Transverse colon (tissue), 4 donors: ENCODE measurements at regions not wholly inside any gene's neighbourhood (a gene's known extent, or its start where the extent isn't known, plus 50 kb on each side); places are given as distances from the start of the nearest gene placed in this dataset.

Experiments used
- DNase-seq: peaks from one replicate; pipeline ENCODE4 v3.0.0-alpha.2; 2019
- H3K27ac ChIP-seq, 4 donors: fragments of 200-600 bp; sonication (generic); 2 replicates each; pipeline ENCODE4 v1.5.1; 2016 to 2018; ENCODE audit warnings: inconsistent platforms in 4 of 4
- H3K27me3 ChIP-seq: fragments of 200-600 bp; sonication (generic); 2 replicates; pipeline ENCODE4 v1.5.1; 2017; ENCODE audit warnings: inconsistent platforms
- H3K36me3 ChIP-seq, 4 donors: fragments of 200-600 bp; sonication (generic); 2 replicates each; pipeline ENCODE4 v1.5.1; 2017 to 2019; ENCODE audit warnings: inconsistent platforms in 4 of 4
- H3K4me1 ChIP-seq, 4 donors: fragments of 200-600 bp; sonication (generic); 2 replicates each; pipeline ENCODE4 v1.5.1; 2017 to 2020; ENCODE audit warnings: inconsistent platforms in 4 of 4
- H3K4me3 ChIP-seq, 4 donors: fragments of 200-600 bp; sonication (generic); 1 replicate in 1 of 4; 2 replicates in 3 of 4; pipeline versions ENCODE4 v1.5.1 to v1.6.1; 2017 to 2019; ENCODE audit warnings: inconsistent platforms in 4 of 4
- H3K9me3 ChIP-seq, 2 donors: fragments of 200-600 bp; sonication (generic); 2 replicates each; pipeline ENCODE4 v1.5.1; 2017 to 2019; ENCODE audit warnings: inconsistent platforms in 2 of 2
- EP300 ChIP-seq: sonication (generic); formaldehyde crosslinking; IDR thresholded peaks from one replicate; pipeline ENCODE4 v1.6.1; 2017; ENCODE audit warnings: antibody characterized with exemption, low read depth
- POLR2A ChIP-seq: fragments of 450-650 bp; IDR thresholded peaks from one replicate; pipeline ENCODE4 v1.6.1; 2016; ENCODE audit warnings: antibody characterized with exemption, mild to moderate bottlenecking, moderate library complexity
- POLR2AphosphoS5 ChIP-seq, 3 donors: sonication (generic); formaldehyde crosslinking; IDR thresholded peaks; one replicate each; pipeline ENCODE4 v1.6.1; 2016; ENCODE audit warnings: antibody characterized with exemption in 3 of 3
- WGBS, 2 donors: methylation state at CpG; one replicate each; pipeline ENCODE4 v1.1.5; 2018; ENCODE audit warnings: low coverage in 1 of 2; 5-methylcytosine and 5-hydroxymethylcytosine counted together
- in situ Hi-C, 4 donors: fragments of 200-750 bp; cut with MboI; loops; one replicate each; pipeline versions ENCODE4 v1.15.0 to v1.15.1; 2017; ENCODE audit warnings: low sequenced_read_pairs in 3 of 4, low pct_ligation_motif_present in 1 of 4, low pct_unique_long_range_greater_than_20kb in 1 of 4
- intact Hi-C: fragments of 100-400 bp; cut with DNase I; formaldehyde crosslinking; loops from one replicate; pipeline ENCODE4 v1.15.1; 2023; ENCODE audit warnings: low total_unique reads
- TF ChIP-seq, protein P1 (sequence below), 5 experiments: fragments of 200-600 bp in 3 of 5; fragments of 450-650 bp in 2 of 5; sonication (generic) in 3 of 5; IDR thresholded peaks; 1 replicate in 2 of 5; 2 replicates in 3 of 5; pipeline ENCODE4 v1.5.1; 2016 to 2017; ENCODE audit warnings: antibody characterized with exemption in 5 of 5, inconsistent platforms in 3 of 5, mild to moderate bottlenecking in 2 of 5, moderate library complexity in 1 of 5

DNA sequence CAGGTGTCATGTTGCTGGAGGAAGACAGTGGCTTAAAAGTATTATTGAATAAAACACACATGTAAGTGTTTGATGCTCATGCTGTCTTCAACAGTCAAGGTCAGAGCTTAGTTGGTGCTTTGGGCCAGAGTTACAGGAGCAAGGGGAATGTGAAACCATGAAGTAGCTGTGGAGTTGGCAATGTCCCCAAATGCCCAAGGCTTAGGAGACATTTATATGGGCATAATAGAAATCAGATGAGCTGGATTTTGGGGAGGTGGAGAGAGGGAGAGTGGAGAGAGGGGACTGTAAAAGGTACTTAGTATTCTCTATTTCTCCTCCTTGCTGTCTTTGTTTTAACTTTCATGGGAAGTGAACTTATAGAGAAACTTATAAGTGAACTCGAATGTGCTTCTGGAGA lies 407.8 kb downstream of the ETS1 start:
- in situ Hi-C loops, result loop anchor here (5.0 to 10.0 kb wide), 4 partner anchors 105 to 655 kb away; no protein-coding TSS in a partner anchor
- H3K4me3 ChIP-seq, result no peak overlapping the region
- H3K27me3 ChIP-seq, result no peaks in the 10 kb centered on the region
- H3K4me1 ChIP-seq, result no peaks in the 10 kb centered on the region
- 81 to 100% methylated on average over 1 of the region's 1 CpG for WGBS, 2 donors
- intact Hi-C loops, result loop anchor here (10.0 kb wide), 1 partner anchor 455 kb away; no protein-coding TSS in a partner anchor
- no peaks in the 10 kb centered on the region for H3K9me3 ChIP-seq
- H3K36me3 ChIP-seq, result no peaks in the 10 kb centered on the region
- no peak overlapping the region for H3K27ac ChIP-seq
- DNase-seq, result no peak
- TF ChIP-seq POLR2A (no peak), POLR2AphosphoS5 (IDR thresholded peaks at IDR 0.05) (no peak), EP300 (no peak)
- TF ChIP-seq, protein P1, sequence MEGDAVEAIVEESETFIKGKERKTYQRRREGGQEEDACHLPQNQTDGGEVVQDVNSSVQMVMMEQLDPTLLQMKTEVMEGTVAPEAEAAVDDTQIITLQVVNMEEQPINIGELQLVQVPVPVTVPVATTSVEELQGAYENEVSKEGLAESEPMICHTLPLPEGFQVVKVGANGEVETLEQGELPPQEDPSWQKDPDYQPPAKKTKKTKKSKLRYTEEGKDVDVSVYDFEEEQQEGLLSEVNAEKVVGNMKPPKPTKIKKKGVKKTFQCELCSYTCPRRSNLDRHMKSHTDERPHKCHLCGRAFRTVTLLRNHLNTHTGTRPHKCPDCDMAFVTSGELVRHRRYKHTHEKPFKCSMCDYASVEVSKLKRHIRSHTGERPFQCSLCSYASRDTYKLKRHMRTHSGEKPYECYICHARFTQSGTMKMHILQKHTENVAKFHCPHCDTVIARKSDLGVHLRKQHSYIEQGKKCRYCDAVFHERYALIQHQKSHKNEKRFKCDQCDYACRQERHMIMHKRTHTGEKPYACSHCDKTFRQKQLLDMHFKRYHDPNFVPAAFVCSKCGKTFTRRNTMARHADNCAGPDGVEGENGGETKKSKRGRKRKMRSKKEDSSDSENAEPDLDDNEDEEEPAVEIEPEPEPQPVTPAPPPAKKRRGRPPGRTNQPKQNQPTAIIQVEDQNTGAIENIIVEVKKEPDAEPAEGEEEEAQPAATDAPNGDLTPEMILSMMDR (IDR thresholded peaks at IDR 0.05), result no peak

- TF ChIP-seq POLR2A (no peak), POLR2AphosphoS5 (IDR thresholded peaks at IDR 0.05) (no peak), EP300 (no peak)
- TF ChIP-seq, protein P1 (IDR thresholded peaks at IDR 0.05), result no peak
- no peak overlapping the region for H3K27ac ChIP-seq
- no peaks in the 10 kb centered on the region for H3K4me1 ChIP-seq
- intact Hi-C loops (loop anchor here (10.0 kb wide), 1 partner anchor 456 kb away; no protein-coding TSS in a partner anchor), in situ Hi-C loops (loop anchor here (5.0 to 10.0 kb wide), 4 partner anchors 106 to 656 kb away; no protein-coding TSS in a partner anchor)
- no peak for DNase-seq
- H3K4me3 ChIP-seq, result no peak overlapping the region
- no peaks in the 10 kb centered on the region for H3K27me3 ChIP-seq
- 60 to 72% methylated on average over 2 of the region's 2 CpGs for WGBS, 2 donors
- no peaks in the 10 kb centered on the region for H3K36me3 ChIP-seq
- H3K9me3 ChIP-seq, result no peaks in the 10 kb centered on the region
These were observed 408.3 kb downstream of the ETS1 start for GRCh38 chr11:128179039-128179438.

- H3K4me3 ChIP-seq, result no peak overlapping the region
- intact Hi-C loops, result loop anchor here (5.0 to 10.0 kb wide), 2 partner anchors 460 to 658 kb away; no protein-coding TSS in a partner anchor
- no peaks in the 10 kb centered on the region for H3K9me3 ChIP-seq
- H3K27me3 ChIP-seq, result no peaks in the 10 kb centered on the region
- H3K27ac ChIP-seq, result no peak overlapping the region
- no peaks in the 10 kb centered on the region for H3K36me3 ChIP-seq
- H3K4me1 ChIP-seq, result peaks cover 0 to 3% (median 0%) of the 10 kb centered on the region in 4 donors
- in situ Hi-C loops, result loop anchor here (5.0 to 10.0 kb wide), 5 partner anchors 110 to 660 kb away; no protein-coding TSS in a partner anchor
- no peak for TF ChIP-seq EP300
- TF ChIP-seq, protein P1 (IDR thresholded peaks at IDR 0.05), result no peak
- TF ChIP-seq POLR2AphosphoS5 (IDR thresholded peaks at IDR 0.05), result no peak
- no peak for DNase-seq
- WGBS, 2 donors, result 83 to 88% methylated on average over 7 of the region's 7 CpGs
These were observed 412.7 kb downstream of the ETS1 start for GRCh38 chr11:128174465-128175291.

DNA sequence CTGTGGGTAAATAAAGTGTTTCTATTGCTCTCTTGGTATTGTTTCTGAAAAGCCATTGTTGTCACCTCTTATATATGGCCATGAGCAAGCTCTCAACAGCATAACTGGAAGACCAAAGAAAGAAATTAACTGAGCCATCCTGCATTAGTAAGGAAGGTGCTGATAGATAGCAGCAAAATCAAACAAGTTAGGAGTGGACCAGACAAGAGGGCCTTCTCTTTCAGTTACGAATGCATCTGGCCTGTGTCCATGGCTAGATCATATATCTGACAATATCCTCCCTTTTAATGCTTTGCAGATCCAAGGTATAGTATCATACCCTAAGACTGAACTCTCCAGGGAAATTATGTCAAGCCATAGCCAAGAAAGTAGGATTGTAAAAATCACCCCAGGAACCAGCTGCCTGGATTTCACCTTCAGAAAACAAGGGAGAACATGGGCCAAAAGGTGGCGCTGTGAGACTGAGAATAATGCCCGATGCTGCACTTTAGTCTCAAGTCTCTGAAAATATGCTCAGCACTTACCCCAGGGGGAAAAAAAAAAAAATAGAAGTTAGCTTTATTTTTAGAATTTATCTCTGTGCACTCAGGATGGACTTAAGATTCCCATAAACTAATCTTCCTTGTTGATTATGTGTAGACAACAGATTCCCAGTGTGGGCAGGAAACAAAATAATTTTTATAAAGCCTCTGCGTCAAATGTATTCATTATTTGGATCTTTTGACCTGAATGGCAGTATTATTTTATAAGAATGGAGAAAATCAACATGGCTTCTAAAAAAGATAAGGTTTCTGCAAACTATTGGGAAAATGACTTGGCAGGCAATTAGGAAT lies 415.1 kb downstream of the ETS1 start:
- H3K4me1 ChIP-seq, result peaks cover 0 to 3% (median 0%) of the 10 kb centered on the region in 4 donors
- H3K36me3 ChIP-seq, result no peaks in the 10 kb centered on the region
- no peaks in the 10 kb centered on the region for H3K27me3 ChIP-seq
- peak; percentile 88 for DNase-seq
- 36 to 37% methylated on average over 3 to 4 of the region's 4 CpGs for WGBS, 2 donors
- no peaks in the 10 kb centered on the region for H3K9me3 ChIP-seq
- in situ Hi-C loops (loop anchor here (5.0 to 10.0 kb wide), 4 partner anchors 113 to 663 kb away; no protein-coding TSS in a partner anchor), intact Hi-C loops (loop anchor here (5.0 to 10.0 kb wide), 2 partner anchors 463 to 660 kb away; no protein-coding TSS in a partner anchor)
- no peak overlapping the region for H3K4me3 ChIP-seq
- no peak overlapping the region for H3K27ac ChIP-seq
- TF ChIP-seq POLR2AphosphoS5 (IDR thresholded peaks at IDR 0.05) (no peak), POLR2A (no peak), EP300 (no peak)
- TF ChIP-seq, protein P1 (IDR thresholded peaks at IDR 0.05), result peak; percentile 71 to 91 (median 75)
